GM12878 (cell line): ENCODE measurements at regions not wholly inside any gene's neighbourhood (a gene's known extent, or its start where the extent isn't known, plus 50 kb on each side); places are given as distances from the start of the nearest gene placed in this dataset.

Source experiments
- ATF2 ChIP-seq: IDR thresholded peaks from 2 replicates; pipeline ENCODE4 v1.6.1; 2012; ENCODE audit warnings: low read length, inconsistent platforms
- CTCF ChIP-seq, 3 experiments: IDR thresholded peaks in 2 of 3; conservative IDR thresholded peaks in 1 of 3; 2 replicates each; pipeline ENCODE4 v1.5.1; 2011; ENCODE audit warnings: low read depth in 3 of 3, low read length in 3 of 3, mild to moderate bottlenecking in 3 of 3, control low read depth in 2 of 3, moderate library complexity in 2 of 3, inconsistent platforms in 1 of 3, mixed read lengths in 1 of 3; ENCODE audit not compliant: control insufficient read depth in 2 of 3, insufficient read depth in 1 of 3; ENCODE audit errors: extremely low read depth in 1 of 3
- IRF3 ChIP-seq: fragments of 450-650 bp; IDR thresholded peaks from 2 replicates; pipeline ENCODE4 v1.6.1; 2014; ENCODE audit warnings: mild to moderate bottlenecking
- MAX ChIP-seq: IDR thresholded peaks from 2 replicates; pipeline ENCODE4 v1.6.1; 2012; ENCODE audit warnings: low read depth, low read length, improper control_type of control experiment
- NFYB ChIP-seq: IDR thresholded peaks from 2 replicates; pipeline ENCODE4 v1.6.1; 2011; ENCODE audit warnings: low read depth, mild to moderate bottlenecking, low read length, improper control_type of control experiment, moderate library complexity; ENCODE audit not compliant: insufficient read depth
- STAT3 ChIP-seq: IDR thresholded peaks from 2 replicates; pipeline ENCODE4 v1.6.1; 2011; ENCODE audit warnings: low read depth, low read length, improper control_type of control experiment
- USF2 ChIP-seq: IDR thresholded peaks from 2 replicates; pipeline ENCODE4 v1.6.1; 2011; ENCODE audit warnings: low read depth, low read length, improper control_type of control experiment, borderline replicate concordance
- ZBTB33 ChIP-seq: fragments of 450-650 bp; IDR thresholded peaks from 2 replicates; pipeline ENCODE4 v1.6.1; 2017; ENCODE audit warnings: mild to moderate bottlenecking

- TF ChIP-seq ZBTB33, result no peak
- TF ChIP-seq IRF3, result no peak
- TF ChIP-seq ATF2, result no peak
- TF ChIP-seq USF2, result no peak
- no peak for TF ChIP-seq MAX
- no peak for TF ChIP-seq CTCF (IDR thresholded peaks at IDR 0.05 in 2 of 3, conservative IDR thresholded peaks at IDR 0.05 in 1 of 3; ENCODE audit: control insufficient read depth in 2 of 3, extremely low read depth in 1 of 3, insufficient read depth in 1 of 3, low read depth in 3 of 3, low read length in 3 of 3)
- no peak for TF ChIP-seq NFYB
- no peak for TF ChIP-seq STAT3
Observed at GRCh38 chr14:106207316-106207715, 680.9 kb downstream of the TMEM121 start.
